Cardiac fibroblast (primary cell): ENCODE measurements at regions not wholly inside any gene's neighbourhood (a gene's known extent, or its start where the extent isn't known, plus 50 kb on each side); places are given as distances from the start of the nearest gene placed in this dataset.
A peak's percentile ranks its signal among the peaks of the same experiment; 100 is the strongest.
"Not testable (repeated sequence)": the region's sequence is repeated elsewhere in the genome, so short reads cannot be mapped to it uniquely, and the experiment has no call there.

Source experiments
- DNase-seq, 2 donors: peaks; one replicate each; pipeline versions ENCODE4 v3.0.0 to v3.0.0-alpha.2; 2010; ENCODE audit warnings: low read depth in 2 of 2
- H3K4me3 ChIP-seq, 2 donors: replicated peaks in 1 of 2; 1 replicate in 1 of 2; 2 replicates in 1 of 2; pipeline ENCODE4 v1.5.1; 2011; ENCODE audit warnings: low read depth in 2 of 2, low read length in 2 of 2, mild to moderate bottlenecking in 2 of 2, moderate library complexity in 1 of 2
- CTCF ChIP-seq: IDR thresholded peaks from one replicate; pipeline ENCODE4 v1.5.1; 2011; ENCODE audit warnings: low read depth, mild to moderate bottlenecking, low read length, inconsistent platforms

- no peak for TF ChIP-seq CTCF
- no peak for DNase-seq
- H3K4me3 ChIP-seq: no peak overlapping the region
Observed at GRCh38 chr6:167690931-167691330, 135.8 kb upstream of the AFDN start.

- H3K4me3 ChIP-seq: no peak overlapping the region
- DNase-seq: no peak
- no peak for TF ChIP-seq CTCF
Observed at GRCh38 chr6:167691533-167692312, 135.0 kb upstream of the AFDN start.

- not testable (repeated sequence) for DNase-seq, H3K4me3 ChIP-seq
Observed at GRCh38 chr6:167693478-167693877, 133.2 kb upstream of the AFDN start.

DNA sequence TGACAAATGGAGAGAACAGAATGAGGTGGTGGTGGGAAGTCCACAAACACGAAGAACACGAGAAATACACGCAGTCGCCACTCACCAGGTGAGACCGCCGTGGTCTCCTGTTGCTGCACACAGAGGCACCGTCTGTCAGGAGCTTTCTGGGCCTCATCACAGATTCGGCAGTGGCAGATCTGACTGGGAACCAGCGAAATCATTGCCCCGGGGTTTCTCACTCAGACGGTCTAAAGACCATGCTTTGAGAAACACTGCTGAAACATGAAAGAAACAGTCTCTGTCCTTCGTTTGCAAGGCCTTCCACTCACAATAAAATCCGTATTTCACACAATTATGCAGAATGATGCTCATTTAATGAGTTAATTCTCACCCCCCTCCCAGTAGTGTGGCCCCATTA, 130.9 kb upstream of the AFDN start:
- no peak for TF ChIP-seq CTCF
- no peak overlapping the region for H3K4me3 ChIP-seq
- DNase-seq: no peak

DNA sequence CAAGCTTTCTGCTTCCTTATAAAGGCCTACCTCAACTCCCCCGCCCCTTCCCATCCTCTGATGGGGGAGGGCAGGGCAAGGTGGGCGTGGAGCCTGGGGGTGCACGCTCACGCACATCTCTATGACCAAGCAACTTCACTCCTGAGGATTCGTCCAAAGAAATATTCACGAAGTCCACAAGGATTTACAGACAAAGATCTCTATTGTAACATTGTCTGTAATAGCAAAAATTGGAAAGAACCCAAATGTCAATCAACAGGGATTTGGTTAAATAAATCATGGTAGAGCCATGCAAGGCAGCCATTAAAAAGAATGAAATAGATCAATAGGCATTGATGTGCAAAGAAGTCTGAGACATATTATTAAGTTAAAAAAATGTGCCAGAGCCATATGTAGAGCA, 130.4 kb upstream of the AFDN start:
- no peak for DNase-seq
- TF ChIP-seq CTCF: no peak
- no peak overlapping the region for H3K4me3 ChIP-seq

GRCh38 chr6:167697316-167697715, 129.4 kb upstream of the AFDN start:
- TF ChIP-seq CTCF: peak; percentile 15
- no peak overlapping the region for H3K4me3 ChIP-seq
- DNase-seq: peak; percentile 52 to 66

DNA sequence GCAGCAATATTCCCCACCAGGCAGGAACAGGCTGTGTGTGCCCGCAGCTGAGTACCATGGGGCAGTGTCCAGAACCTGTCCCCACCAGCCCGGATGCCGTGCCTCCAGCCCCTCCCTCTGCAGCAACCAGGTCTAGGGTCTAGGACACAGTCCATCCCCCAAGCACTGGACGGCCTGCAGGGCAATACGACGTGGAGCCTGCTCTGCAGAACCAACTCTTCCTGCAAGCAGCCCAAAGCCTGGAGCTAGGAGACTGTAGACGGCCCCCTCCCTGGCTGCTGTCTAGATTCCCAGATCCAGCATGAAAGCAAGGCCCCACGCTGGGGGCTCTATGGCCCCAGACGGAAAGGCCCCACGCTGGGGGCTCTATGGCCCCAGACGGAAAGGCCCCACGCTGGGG, 128.2 kb upstream of the AFDN start:
- DNase-seq: no peak
- TF ChIP-seq CTCF: no peak
- no peak overlapping the region for H3K4me3 ChIP-seq
